RPMI8226 (cell line): ENCODE measurements at regions not wholly inside any gene's neighbourhood (a gene's known extent, or its start where the extent isn't known, plus 50 kb on each side); places are given as distances from the start of the nearest gene placed in this dataset.

Source experiments
- DNase-seq: peaks from one replicate; pipeline ENCODE4 v3.0.0-alpha.2; 2015

GRCh38 chr10:4522296-4523000 lies 303.6 kb upstream of the AKR1E2 start:
- DNase-seq = no peak

- no peak for DNase-seq
Measured at GRCh38 chr10:4519658-4520402, 306.2 kb upstream of the AKR1E2 start.

- DNase-seq = no peak
Measured at GRCh38 chr10:4517746-4518145, 308.3 kb upstream of the AKR1E2 start.

- DNase-seq = no peak
Measured at GRCh38 chr10:4515721-4516120, 310.3 kb upstream of the AKR1E2 start.

- peak; percentile 76 for DNase-seq
Measured at GRCh38 chr10:4514445-4515108, 311.4 kb upstream of the AKR1E2 start.

GRCh38 chr10:4512671-4513240 lies 313.3 kb upstream of the AKR1E2 start:
- peak; percentile 40 for DNase-seq

GRCh38 chr10:4512196-4512595 lies 313.8 kb upstream of the AKR1E2 start:
- no peak for DNase-seq

- no peak for DNase-seq
Measured at GRCh38 chr10:4511509-4511908, 314.5 kb upstream of the AKR1E2 start.

- no peak for DNase-seq
Measured at GRCh38 chr10:4509405-4509804, 316.6 kb upstream of the AKR1E2 start.

GRCh38 chr10:4506095-4506494 lies 319.9 kb upstream of the AKR1E2 start:
- no peak for DNase-seq

GRCh38 chr10:4504550-4504949 lies 321.5 kb upstream of the AKR1E2 start:
- DNase-seq = no peak

GRCh38 chr10:4503076-4503475 lies 322.9 kb upstream of the AKR1E2 start:
- DNase-seq = no peak

GRCh38 chr10:4501306-4501705 lies 324.7 kb upstream of the AKR1E2 start:
- DNase-seq = no peak

- peak; percentile 13 for DNase-seq
Measured at GRCh38 chr10:4498711-4499251, 327.2 kb upstream of the AKR1E2 start.

GRCh38 chr10:4494551-4494950 lies 331.5 kb upstream of the AKR1E2 start:
- DNase-seq = no peak

GRCh38 chr10:4492202-4492601 lies 333.8 kb upstream of the AKR1E2 start:
- DNase-seq = no peak

- DNase-seq = no peak
Measured at GRCh38 chr10:4488904-4489303, 337.1 kb upstream of the AKR1E2 start.

GRCh38 chr10:4485636-4486035 lies 340.4 kb upstream of the AKR1E2 start:
- DNase-seq = no peak

GRCh38 chr10:4483811-4484210 lies 342.2 kb upstream of the AKR1E2 start:
- DNase-seq = no peak

GRCh38 chr10:4482659-4483058 lies 343.3 kb upstream of the AKR1E2 start:
- no peak for DNase-seq

- no peak for DNase-seq
Measured at GRCh38 chr10:4481192-4481591, 344.8 kb upstream of the AKR1E2 start.

GRCh38 chr10:4479342-4479741 lies 346.7 kb upstream of the AKR1E2 start:
- no peak for DNase-seq

GRCh38 chr10:4477664-4478063 lies 348.3 kb upstream of the AKR1E2 start:
- no peak for DNase-seq
